ENCODE measurements at regions not wholly inside any gene's neighbourhood (a gene's known extent, or its start where the extent isn't known, plus 50 kb on each side); places are given as distances from the start of the nearest gene placed in this dataset.

GRCh38 chr11:122022646-122023045, 93.4 kb downstream of the BLID start:
- intact Hi-C loops (cut with micrococcal nuclease; ENCODE audit: unreplicated experiment): loop anchor here (5.0 kb wide), 1 partner anchor 180 kb away; no protein-coding TSS in a partner anchor
- Mint-ChIP-seq H3K4me3 (ENCODE audit: low read depth, unreplicated experiment) (no peak overlapping the region), H3K27me3 (ENCODE audit: unreplicated experiment) (peaks cover 15% of the 10 kb centered on the region), H3K9me3 (ENCODE audit: low read depth, unreplicated experiment) (no peaks in the 10 kb centered on the region), H3K27ac (ENCODE audit: unreplicated experiment) (no peak overlapping the region), H3K36me3 (ENCODE audit: insufficient read depth, unreplicated experiment) (no peaks in the 10 kb centered on the region), H3K4me1 (ENCODE audit: low read depth, unreplicated experiment) (no peaks in the 10 kb centered on the region)
- DNase-seq: no peak
- CTCF ChIA-PET: interaction anchor here (0.7 kb wide), 1 partner anchor 864 kb away, joined by 3 read pairs; no protein-coding TSS in a partner anchor
- no TSS peak for BruUV-seq (replicated peaks)
- TF ChIP-seq CTCF (IDR thresholded peaks at IDR 0.05; ENCODE audit: unreplicated experiment): no peak

DNA sequence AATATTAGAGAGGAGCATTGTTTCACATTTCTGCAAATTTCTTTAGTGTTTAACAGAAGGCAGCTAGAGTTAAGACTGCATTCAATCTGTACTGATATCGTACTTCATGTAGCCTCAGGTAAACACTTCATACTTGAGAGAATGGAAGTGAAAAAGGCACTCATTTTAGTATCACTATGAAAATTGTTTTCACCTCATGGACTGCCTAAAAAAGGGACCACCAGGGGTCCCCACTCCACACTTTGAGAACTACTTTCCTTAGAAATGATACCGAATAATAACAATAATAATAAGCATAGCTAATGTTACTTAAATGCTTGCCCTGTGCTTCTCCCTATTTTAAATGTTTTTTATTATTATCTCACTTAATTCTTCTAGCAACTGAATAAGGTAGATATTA, 95.1 kb downstream of the BLID start:
- no peak overlapping the region for H3K4me3 Mint-ChIP-seq (ENCODE audit: low read depth, unreplicated experiment)
- intact Hi-C loops (cut with micrococcal nuclease; ENCODE audit: unreplicated experiment): loop anchor here (5.0 kb wide), 1 partner anchor 181 kb away; no protein-coding TSS in a partner anchor
- H3K27ac Mint-ChIP-seq (ENCODE audit: unreplicated experiment): no peak overlapping the region
- H3K9me3 Mint-ChIP-seq (ENCODE audit: low read depth, unreplicated experiment): no peaks in the 10 kb centered on the region
- DNase-seq: no peak
- CTCF ChIA-PET: no interaction called here
- no peak for TF ChIP-seq CTCF (IDR thresholded peaks at IDR 0.05; ENCODE audit: unreplicated experiment)
- no TSS peak for BruUV-seq (replicated peaks)
- H3K4me1 Mint-ChIP-seq (ENCODE audit: low read depth, unreplicated experiment): no peaks in the 10 kb centered on the region
- peaks cover 4% of the 10 kb centered on the region for H3K27me3 Mint-ChIP-seq (ENCODE audit: unreplicated experiment)
- H3K36me3 Mint-ChIP-seq (ENCODE audit: insufficient read depth, unreplicated experiment): no peaks in the 10 kb centered on the region

DNA sequence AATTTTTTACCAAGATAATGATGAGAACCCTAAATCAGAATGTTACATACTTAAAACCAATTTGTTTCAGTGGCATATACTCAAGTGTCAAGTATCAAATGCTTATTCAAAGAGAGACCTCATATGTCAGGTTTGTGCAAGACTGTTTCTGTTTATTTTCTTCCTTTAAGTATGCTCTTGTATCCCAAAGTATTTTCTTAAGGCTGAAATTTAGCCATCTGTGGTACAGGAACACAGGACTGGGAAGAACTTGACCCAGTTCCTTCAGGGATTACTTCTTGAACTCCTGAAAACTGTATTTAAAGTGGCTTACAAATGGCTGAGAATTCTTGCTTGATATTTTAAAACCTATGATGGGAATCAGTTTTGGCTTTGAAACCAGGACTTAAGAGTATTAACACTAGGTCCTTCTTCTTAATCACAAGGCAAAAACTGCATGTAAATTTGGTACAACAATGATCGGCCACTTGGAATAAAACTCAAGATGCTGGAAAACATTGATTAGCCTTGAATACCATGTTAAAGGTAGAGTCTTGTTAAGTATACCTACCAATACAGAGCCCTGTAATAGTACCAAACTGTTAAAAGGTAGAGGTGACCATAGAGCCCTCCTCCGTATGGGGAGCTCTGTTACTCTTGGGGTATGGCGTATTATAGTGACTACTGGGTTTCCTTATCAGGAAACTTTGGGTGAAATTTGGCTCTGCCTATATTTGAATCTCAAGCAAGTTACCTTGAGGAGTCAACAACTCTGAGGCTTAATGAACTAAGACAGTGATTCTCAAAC, 95.9 kb downstream of the BLID start:
- no peak overlapping the region for H3K27ac Mint-ChIP-seq (ENCODE audit: unreplicated experiment)
- CTCF ChIA-PET: no interaction called here
- BruUV-seq (replicated peaks): no TSS peak
- no peaks in the 10 kb centered on the region for H3K4me1 Mint-ChIP-seq (ENCODE audit: low read depth, unreplicated experiment)
- DNase-seq: no peak
- no peaks in the 10 kb centered on the region for H3K27me3 Mint-ChIP-seq (ENCODE audit: unreplicated experiment)
- H3K36me3 Mint-ChIP-seq (ENCODE audit: insufficient read depth, unreplicated experiment): no peaks in the 10 kb centered on the region
- TF ChIP-seq CTCF (IDR thresholded peaks at IDR 0.05; ENCODE audit: unreplicated experiment): no peak
- intact Hi-C loops (cut with micrococcal nuclease; ENCODE audit: unreplicated experiment): loop anchor here (5.0 kb wide), 1 partner anchor 182 kb away; no protein-coding TSS in a partner anchor
- no peak overlapping the region for H3K4me3 Mint-ChIP-seq (ENCODE audit: low read depth, unreplicated experiment)
- H3K9me3 Mint-ChIP-seq (ENCODE audit: low read depth, unreplicated experiment): no peaks in the 10 kb centered on the region

- intact Hi-C loops (cut with micrococcal nuclease; ENCODE audit: unreplicated experiment): no loop called here
Measured at GRCh38 chr11:122007601-122008071, 108.4 kb downstream of the BLID start.

More at GRCh38 chr11:122007601-122008071, 108.4 kb downstream of the BLID start:
- no peak overlapping the region for H3K27ac Mint-ChIP-seq (ENCODE audit: unreplicated experiment)
- CTCF ChIA-PET: no interaction called here
- no TSS peak for BruUV-seq (replicated peaks)
- H3K27me3 Mint-ChIP-seq (ENCODE audit: unreplicated experiment): peaks cover 11% of the 10 kb centered on the region
- H3K36me3 Mint-ChIP-seq (ENCODE audit: insufficient read depth, unreplicated experiment): no peaks in the 10 kb centered on the region
- no peak for TF ChIP-seq CTCF (IDR thresholded peaks at IDR 0.05; ENCODE audit: unreplicated experiment)
- H3K4me3 Mint-ChIP-seq (ENCODE audit: low read depth, unreplicated experiment): no peak overlapping the region
- no peak for DNase-seq
- peaks cover 5% of the 10 kb centered on the region for H3K9me3 Mint-ChIP-seq (ENCODE audit: low read depth, unreplicated experiment)
- H3K4me1 Mint-ChIP-seq (ENCODE audit: low read depth, unreplicated experiment): no peaks in the 10 kb centered on the region

Measured in Calu3 (cell line).